OCI-LY3 (cell line): ENCODE measurements at regions not wholly inside any gene's neighbourhood (a gene's known extent, or its start where the extent isn't known, plus 50 kb on each side); places are given as distances from the start of the nearest gene placed in this dataset.

Experiments used
- H2AFZ ChIP-seq: fragments of 200-600, 300-600 bp; shearing (Covaris generic); 2 replicates; pipeline ENCODE4 v1.6.0; 2014; ENCODE audit warnings: antibody characterized with exemption, low read depth, low read length
- H3K27ac ChIP-seq: fragments of 200-600, 300-600 bp; sonication (generic); 2 replicates; pipeline ENCODE4 v1.5.1; 2014; ENCODE audit warnings: mild to moderate bottlenecking, low read length, moderate library complexity, mixed read lengths
- H3K27me3 ChIP-seq: fragments of 200-600, 300-600 bp; sonication (generic); 2 replicates; pipeline ENCODE4 v1.6.1; 2014; ENCODE audit warnings: low read depth, low read length, mixed read lengths
- H3K36me3 ChIP-seq: fragments of 200-600, 300-600 bp; sonication (generic); replicated peaks from 2 replicates; pipeline ENCODE3; 2014; ENCODE audit warnings: low read depth, low read length, mixed read lengths
- H3K4me1 ChIP-seq: fragments of 300-600, 200-600 bp; sonication (generic); 2 replicates; pipeline ENCODE4 v1.6.1; 2014; ENCODE audit warnings: low read length, mixed read lengths
- H3K4me2 ChIP-seq: fragments of 200-600, 300-600 bp; sonication (generic); 2 replicates; pipeline ENCODE4 v1.6.1; 2014; ENCODE audit warnings: low read length, mixed read lengths
- H3K4me3 ChIP-seq: fragments of 300-600, 200-600 bp; sonication (generic); 2 replicates; pipeline ENCODE4 v1.5.1; 2014; ENCODE audit warnings: antibody characterized with exemption, mild to moderate bottlenecking, low read length, moderate library complexity
- H3K79me2 ChIP-seq: fragments of 300-600, 200-600 bp; shearing (Covaris generic); 2 replicates; pipeline ENCODE4 v1.6.1; 2014; ENCODE audit warnings: mild to moderate bottlenecking, low read length, mixed read lengths
- H3K9ac ChIP-seq: fragments of 300-600, 200-600 bp; shearing (Covaris generic); 2 replicates; pipeline ENCODE4 v1.6.0; 2014; ENCODE audit warnings: mild to moderate bottlenecking, low read length, moderate library complexity
- H3K9me3 ChIP-seq: fragments of 200-600, 300-600 bp; shearing (Covaris generic); 2 replicates; pipeline ENCODE4 v1.6.1; 2014; ENCODE audit warnings: low read length, mixed read lengths; ENCODE audit not compliant: insufficient read depth
- H4K20me1 ChIP-seq: fragments of 200-600, 300-600 bp; sonication (generic); 2 replicates; pipeline ENCODE4 v1.6.1; 2016; ENCODE audit warnings: low read length, mixed read lengths; ENCODE audit not compliant: insufficient read depth
- CTCF ChIP-seq: fragments of 200-600, 300-600 bp; sonication (generic); IDR thresholded peaks from 2 replicates; pipeline ENCODE4 v1.5.1; 2014; ENCODE audit warnings: antibody characterized with exemption, low read length, low read depth
- EZH2phosphoT487 ChIP-seq: fragments of 200-600 bp; shearing (Covaris generic); IDR thresholded peaks from 2 replicates; pipeline ENCODE4 v1.6.1; 2018; ENCODE audit warnings: antibody characterized with exemption, mixed run types, low read depth

- no peak overlapping the region for H3K4me2 ChIP-seq
- no peak overlapping the region for H3K9ac ChIP-seq
- H4K20me1 ChIP-seq: no peaks in the 10 kb centered on the region
- no peaks in the 10 kb centered on the region for H3K27me3 ChIP-seq
- H3K36me3 ChIP-seq: no peaks in the 10 kb centered on the region
- no peaks in the 10 kb centered on the region for H3K9me3 ChIP-seq
- H3K79me2 ChIP-seq: no peaks in the 10 kb centered on the region
- H3K4me3 ChIP-seq: no peak overlapping the region
- H3K27ac ChIP-seq: no peak overlapping the region
- TF ChIP-seq CTCF: no peak
- no peak for TF ChIP-seq EZH2phosphoT487
- H3K4me1 ChIP-seq: peaks cover 3% of the 10 kb centered on the region
- no peak overlapping the region for H2AFZ ChIP-seq
Observed at GRCh38 chr17:62164747-62165722, 100.0 kb upstream of the MED13 start.

- no peak overlapping the region for H3K4me2 ChIP-seq
- no peaks in the 10 kb centered on the region for H3K36me3 ChIP-seq
Observed at GRCh38 chr17:62163847-62164246, 98.8 kb upstream of the MED13 start.

DNA sequence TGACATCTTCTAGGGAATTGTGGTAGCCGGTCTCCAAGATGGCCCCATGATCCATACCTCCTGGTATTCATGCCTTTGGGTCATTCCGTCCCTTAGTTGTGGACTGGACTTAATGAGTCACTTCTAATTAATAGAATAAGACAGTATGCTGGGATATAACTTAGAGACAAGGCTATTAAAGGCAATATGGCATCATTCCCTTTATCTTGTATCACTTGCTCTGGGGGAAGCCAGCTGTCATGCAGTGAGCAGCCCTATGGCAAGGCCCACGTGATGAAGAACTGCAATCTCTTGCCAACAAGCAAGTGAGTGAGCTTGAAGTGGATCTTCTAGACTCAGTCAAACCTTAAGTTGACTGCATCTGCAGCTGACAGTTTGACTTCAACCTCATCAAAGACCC lies 97.8 kb upstream of the MED13 start:
- no peak overlapping the region for H3K4me3 ChIP-seq
- no peak for TF ChIP-seq EZH2phosphoT487
- no peak for TF ChIP-seq CTCF

More at GRCh38 chr17:62163847-62164246, 98.8 kb upstream of the MED13 start:
- Histone ChIP-seq H2AFZ (no peak overlapping the region), H3K4me3 (no peak overlapping the region), H3K4me1 (no peaks in the 10 kb centered on the region), H3K27me3 (no peaks in the 10 kb centered on the region), H3K79me2 (no peaks in the 10 kb centered on the region), H3K27ac (no peak overlapping the region), H3K9me3 (no peaks in the 10 kb centered on the region), H3K9ac (no peak overlapping the region), H4K20me1 (no peaks in the 10 kb centered on the region)
- no peak for TF ChIP-seq CTCF
- no peak for TF ChIP-seq EZH2phosphoT487

DNA sequence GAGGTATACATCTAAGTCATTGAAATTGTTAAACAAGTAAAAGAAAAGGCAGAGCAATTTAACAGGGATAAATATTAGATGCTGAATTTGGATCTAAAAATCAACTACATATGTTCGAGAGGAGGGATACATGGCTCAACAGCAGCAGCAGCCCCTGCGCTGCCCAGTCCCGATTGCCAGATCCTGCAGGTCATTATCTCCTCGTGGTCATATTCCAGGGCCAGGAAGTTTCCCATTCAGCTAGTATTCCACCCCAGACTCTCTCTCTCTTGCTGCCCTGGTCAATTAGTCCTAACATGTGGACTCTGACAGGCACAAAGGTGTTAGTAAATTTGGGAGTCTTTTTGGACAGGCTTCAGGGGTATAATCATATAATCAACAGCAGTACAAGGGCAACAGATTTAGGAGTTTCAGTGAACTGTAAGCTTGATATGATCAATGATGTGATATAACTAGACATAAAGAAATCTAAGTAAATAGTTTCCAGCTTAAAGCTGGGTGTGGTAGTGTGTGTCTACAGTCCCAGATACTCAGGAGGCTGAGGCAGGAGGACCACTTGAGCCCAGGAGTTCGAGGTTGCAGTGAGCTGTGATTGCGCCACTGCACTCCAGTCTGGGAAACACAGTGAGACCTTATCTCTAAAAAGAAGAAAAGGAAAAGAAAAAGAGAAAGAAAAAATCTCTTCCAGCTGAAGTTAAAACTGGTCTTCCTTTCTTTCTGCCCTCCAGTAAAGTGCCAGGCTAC lies 96.5 kb upstream of the MED13 start:
- no peaks in the 10 kb centered on the region for H3K79me2 ChIP-seq
- H3K4me1 ChIP-seq: no peaks in the 10 kb centered on the region
- H3K36me3 ChIP-seq: no peaks in the 10 kb centered on the region
- no peaks in the 10 kb centered on the region for H3K27me3 ChIP-seq
- H3K9ac ChIP-seq: no peak overlapping the region
- H2AFZ ChIP-seq: no peak overlapping the region
- H3K4me2 ChIP-seq: no peak overlapping the region
- H3K4me3 ChIP-seq: no peak overlapping the region
- H3K9me3 ChIP-seq: no peaks in the 10 kb centered on the region
- TF ChIP-seq CTCF: no peak
- no peak for TF ChIP-seq EZH2phosphoT487
- H4K20me1 ChIP-seq: no peaks in the 10 kb centered on the region
- H3K27ac ChIP-seq: no peak overlapping the region

More for the DNA sequence above, 97.8 kb upstream of the MED13 start:
- no peak overlapping the region for H3K9ac ChIP-seq
- no peaks in the 10 kb centered on the region for H3K4me1 ChIP-seq
- H3K9me3 ChIP-seq: no peaks in the 10 kb centered on the region
- H3K36me3 ChIP-seq: no peaks in the 10 kb centered on the region
- no peaks in the 10 kb centered on the region for H3K79me2 ChIP-seq
- no peak overlapping the region for H3K4me2 ChIP-seq
- H3K27ac ChIP-seq: no peak overlapping the region
- no peak overlapping the region for H2AFZ ChIP-seq
- no peaks in the 10 kb centered on the region for H4K20me1 ChIP-seq
- H3K27me3 ChIP-seq: no peaks in the 10 kb centered on the region
